ENCODE measurements at regions not wholly inside any gene's neighbourhood (a gene's known extent, or its start where the extent isn't known, plus 50 kb on each side); places are given as distances from the start of the nearest gene placed in this dataset.
A peak's percentile ranks its signal among the peaks of the same experiment; 100 is the strongest.

DNA sequence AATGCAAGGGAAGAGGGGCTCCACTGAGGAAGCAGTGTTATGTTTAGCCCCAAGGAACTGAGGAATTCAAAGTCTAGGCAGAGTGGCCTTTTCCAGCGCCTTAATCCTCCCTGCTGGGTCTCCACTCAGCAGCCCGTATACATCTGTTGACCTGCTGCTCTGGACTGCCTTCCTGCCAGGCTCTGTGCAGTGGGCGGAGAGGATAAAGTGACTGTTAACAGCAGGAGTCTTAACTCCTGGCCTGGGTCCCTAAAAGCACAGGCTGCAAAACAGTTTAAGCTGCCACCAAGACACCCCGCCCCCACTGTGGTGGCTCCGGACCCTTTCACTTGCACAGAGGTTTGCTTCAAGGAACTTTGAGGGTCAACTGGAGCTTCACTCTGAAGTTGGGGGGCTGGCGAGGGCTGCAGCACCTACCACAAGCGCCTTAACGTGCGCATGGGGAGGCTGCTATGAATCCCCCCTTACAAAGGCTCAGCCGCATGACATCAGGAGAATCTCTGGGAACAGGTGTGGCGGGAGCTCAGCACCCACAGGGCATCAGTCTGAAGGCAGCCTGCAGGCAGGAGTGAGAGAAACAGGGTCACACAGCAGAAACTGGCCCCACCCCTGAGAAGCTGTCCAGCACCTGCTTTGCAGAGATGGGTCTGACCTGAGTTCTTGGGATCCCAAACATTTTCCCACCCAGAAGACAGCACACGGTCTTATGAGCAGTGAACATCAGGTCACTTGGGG, 358.2 kb upstream of the GATB start:
- DNase-seq (ENCODE audit: low read depth in 6 of 9, low spot score in 9 of 9) = peak in 1 of 9 donors; percentile 48
- peaks cover 0 to 6% of the 10 kb centered on the region in 2 donors for H3K9me3 ChIP-seq (ENCODE audit: control insufficient read depth in 2 of 2, insufficient read depth in 1 of 2, low read length in 1 of 2)
- H3K4me1 ChIP-seq (ENCODE audit: control insufficient read depth in 2 of 2, insufficient read depth in 2 of 2, low read length in 2 of 2) = peaks cover 26 to 54% of the 10 kb centered on the region in 2 donors
- WGBS = 86% methylated on average over 12 of the region's 12 CpGs
- H3K36me3 ChIP-seq (ENCODE audit: control insufficient read depth in 2 of 2, insufficient read depth in 2 of 2, low read length in 1 of 2) = no peaks in the 10 kb centered on the region
- H3K27ac ChIP-seq (ENCODE audit: low read depth in 1 of 2, low read length in 1 of 2) = peak overlapping the region in 1 of 2 donors; percentile 20
- no peaks in the 10 kb centered on the region for H3K27me3 ChIP-seq (ENCODE audit: control insufficient read depth in 2 of 2, insufficient read depth in 1 of 2, low read length in 1 of 2)
- no peak overlapping the region for H3K4me3 ChIP-seq (ENCODE audit: low read length in 2 of 2)

DNA sequence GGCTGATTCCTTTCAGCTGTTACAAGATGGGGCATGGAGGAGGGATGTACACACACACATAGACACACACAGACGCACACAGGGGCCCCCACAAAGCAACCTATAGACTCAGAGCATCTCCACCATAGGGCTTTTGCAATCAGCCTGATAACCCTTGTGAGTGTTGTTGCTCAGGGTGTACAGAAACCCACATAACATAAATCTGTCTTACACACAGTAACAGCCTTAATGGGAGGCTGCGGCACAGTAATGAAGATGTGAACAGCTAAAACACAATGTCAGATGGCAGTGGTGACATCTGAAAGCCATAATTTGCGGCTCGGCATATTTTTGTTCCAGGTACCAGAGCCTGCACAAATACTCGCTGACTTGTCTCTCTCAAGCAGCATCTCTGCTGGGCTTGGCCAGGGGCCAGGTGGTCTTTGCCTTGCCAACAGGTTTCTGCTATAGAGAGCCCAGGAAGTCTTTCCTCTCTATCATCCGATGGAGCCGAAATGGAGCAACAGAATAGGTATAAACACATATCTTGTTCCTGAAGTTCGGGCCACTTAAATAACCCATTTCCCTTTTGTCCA, 357.2 kb upstream of the GATB start:
- Histone ChIP-seq H3K4me1 (ENCODE audit: control insufficient read depth in 2 of 2, insufficient read depth in 2 of 2, low read length in 2 of 2) (peaks cover 26 to 56% of the 10 kb centered on the region in 2 donors), H3K36me3 (ENCODE audit: control insufficient read depth in 2 of 2, insufficient read depth in 2 of 2, low read length in 1 of 2) (no peaks in the 10 kb centered on the region), H3K4me3 (ENCODE audit: low read length in 2 of 2) (no peak overlapping the region), H3K27ac (ENCODE audit: low read depth in 1 of 2, low read length in 1 of 2) (peak overlapping the region; percentile 3 to 20), H3K9me3 (ENCODE audit: control insufficient read depth in 2 of 2, insufficient read depth in 1 of 2, low read length in 1 of 2) (peaks cover 0 to 6% of the 10 kb centered on the region in 2 donors), H3K27me3 (ENCODE audit: control insufficient read depth in 2 of 2, insufficient read depth in 1 of 2, low read length in 1 of 2) (no peaks in the 10 kb centered on the region)
- DNase-seq (ENCODE audit: low read depth in 6 of 9, low spot score in 9 of 9) = no peak
- 93% methylated on average over 8 of the region's 8 CpGs for WGBS

DNA sequence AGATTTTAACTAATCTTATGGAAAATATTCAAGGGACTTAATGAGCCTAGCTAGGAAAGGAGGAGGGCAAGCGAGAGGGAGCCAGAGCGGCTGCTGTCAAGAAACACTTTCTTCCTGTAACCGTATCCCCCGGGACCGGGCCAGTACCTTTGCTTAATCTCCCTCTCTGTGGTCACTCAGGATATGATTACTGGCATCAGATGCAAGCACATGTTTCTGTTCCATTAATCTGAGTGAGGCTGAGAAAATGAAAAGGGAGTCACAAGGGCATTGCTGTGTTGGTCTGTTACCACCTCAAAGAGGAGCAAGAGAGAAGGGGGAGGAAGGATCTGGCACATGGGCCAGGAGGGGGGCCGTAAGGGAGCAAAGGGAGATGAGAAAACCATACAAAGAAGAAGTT, 356.7 kb upstream of the GATB start:
- peaks cover 26 to 56% of the 10 kb centered on the region in 2 donors for H3K4me1 ChIP-seq (ENCODE audit: control insufficient read depth in 2 of 2, insufficient read depth in 2 of 2, low read length in 2 of 2)
- no peak for DNase-seq (ENCODE audit: low read depth in 6 of 9, low spot score in 9 of 9)
- no peaks in the 10 kb centered on the region for H3K36me3 ChIP-seq (ENCODE audit: control insufficient read depth in 2 of 2, insufficient read depth in 2 of 2, low read length in 1 of 2)
- no peaks in the 10 kb centered on the region for H3K27me3 ChIP-seq (ENCODE audit: control insufficient read depth in 2 of 2, insufficient read depth in 1 of 2, low read length in 1 of 2)
- WGBS = 89% methylated on average over 6 of the region's 6 CpGs
- H3K4me3 ChIP-seq (ENCODE audit: low read length in 2 of 2) = no peak overlapping the region
- H3K9me3 ChIP-seq (ENCODE audit: control insufficient read depth in 2 of 2, insufficient read depth in 1 of 2, low read length in 1 of 2) = peaks cover 0 to 6% of the 10 kb centered on the region in 2 donors
- peak overlapping the region in 1 of 2 donors; percentile 3 for H3K27ac ChIP-seq (ENCODE audit: low read depth in 1 of 2, low read length in 1 of 2)

DNA sequence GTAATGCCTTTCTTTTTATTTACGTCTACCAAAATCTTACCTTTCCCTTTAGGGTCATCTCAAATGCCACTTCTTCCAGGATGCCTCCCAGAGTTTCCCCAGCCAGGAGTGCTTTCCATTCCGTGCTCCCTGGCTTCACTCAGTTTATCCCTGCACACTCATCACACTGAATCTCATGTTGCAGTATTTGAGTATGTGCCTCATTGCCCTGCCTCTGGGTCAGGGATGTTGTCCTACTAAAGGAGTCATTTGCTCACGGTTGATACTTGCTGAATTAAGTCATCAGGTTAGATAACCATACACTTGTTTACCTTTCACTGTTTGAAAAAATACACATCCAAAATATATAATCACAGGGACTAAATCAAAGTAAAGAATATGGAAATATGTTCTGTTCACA, 356.2 kb upstream of the GATB start:
- peaks cover 0 to 6% of the 10 kb centered on the region in 2 donors for H3K9me3 ChIP-seq (ENCODE audit: control insufficient read depth in 2 of 2, insufficient read depth in 1 of 2, low read length in 1 of 2)
- H3K27ac ChIP-seq (ENCODE audit: low read depth in 1 of 2, low read length in 1 of 2) = no peak overlapping the region
- no peak overlapping the region for H3K4me3 ChIP-seq (ENCODE audit: low read length in 2 of 2)
- no peaks in the 10 kb centered on the region for H3K27me3 ChIP-seq (ENCODE audit: control insufficient read depth in 2 of 2, insufficient read depth in 1 of 2, low read length in 1 of 2)
- 98% methylated on average over 3 of the region's 3 CpGs for WGBS
- H3K36me3 ChIP-seq (ENCODE audit: control insufficient read depth in 2 of 2, insufficient read depth in 2 of 2, low read length in 1 of 2) = no peaks in the 10 kb centered on the region
- DNase-seq (ENCODE audit: low read depth in 6 of 9, low spot score in 9 of 9) = no peak
- H3K4me1 ChIP-seq (ENCODE audit: control insufficient read depth in 2 of 2, insufficient read depth in 2 of 2, low read length in 2 of 2) = peaks cover 26 to 60% of the 10 kb centered on the region in 2 donors

DNA sequence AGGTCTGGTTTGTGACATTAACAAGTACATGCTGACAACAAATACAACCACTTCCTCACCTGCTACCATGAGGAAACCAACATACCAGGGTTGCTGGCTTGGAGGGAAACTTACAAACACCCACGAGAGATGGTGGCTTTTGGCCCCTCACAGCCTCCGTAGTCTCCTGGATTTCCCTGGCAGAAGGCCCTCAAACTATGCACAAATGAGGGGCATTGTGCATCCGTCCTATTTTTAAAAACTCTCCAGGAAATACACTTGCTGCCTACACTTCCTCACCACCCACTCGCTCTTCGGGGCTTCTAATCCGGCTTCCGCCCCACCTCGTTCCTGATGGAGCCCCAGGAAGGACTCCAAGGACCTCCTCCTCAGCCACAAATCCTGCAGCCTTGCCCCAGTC, 355.0 kb upstream of the GATB start:
- no peaks in the 10 kb centered on the region for H3K36me3 ChIP-seq (ENCODE audit: control insufficient read depth in 2 of 2, insufficient read depth in 2 of 2, low read length in 1 of 2)
- no peaks in the 10 kb centered on the region for H3K27me3 ChIP-seq (ENCODE audit: control insufficient read depth in 2 of 2, insufficient read depth in 1 of 2, low read length in 1 of 2)
- peaks cover 0 to 6% of the 10 kb centered on the region in 2 donors for H3K9me3 ChIP-seq (ENCODE audit: control insufficient read depth in 2 of 2, insufficient read depth in 1 of 2, low read length in 1 of 2)
- H3K4me3 ChIP-seq (ENCODE audit: low read length in 2 of 2) = no peak overlapping the region
- H3K27ac ChIP-seq (ENCODE audit: low read depth in 1 of 2, low read length in 1 of 2) = peak overlapping the region; percentile 69 to 86
- peak in 2 of 9 donors; percentile 64 to 85 for DNase-seq (ENCODE audit: low read depth in 6 of 9, low spot score in 9 of 9)
- peaks cover 27 to 63% of the 10 kb centered on the region in 2 donors for H3K4me1 ChIP-seq (ENCODE audit: control insufficient read depth in 2 of 2, insufficient read depth in 2 of 2, low read length in 2 of 2)
- 57% methylated on average over 8 of the region's 8 CpGs for WGBS

DNA sequence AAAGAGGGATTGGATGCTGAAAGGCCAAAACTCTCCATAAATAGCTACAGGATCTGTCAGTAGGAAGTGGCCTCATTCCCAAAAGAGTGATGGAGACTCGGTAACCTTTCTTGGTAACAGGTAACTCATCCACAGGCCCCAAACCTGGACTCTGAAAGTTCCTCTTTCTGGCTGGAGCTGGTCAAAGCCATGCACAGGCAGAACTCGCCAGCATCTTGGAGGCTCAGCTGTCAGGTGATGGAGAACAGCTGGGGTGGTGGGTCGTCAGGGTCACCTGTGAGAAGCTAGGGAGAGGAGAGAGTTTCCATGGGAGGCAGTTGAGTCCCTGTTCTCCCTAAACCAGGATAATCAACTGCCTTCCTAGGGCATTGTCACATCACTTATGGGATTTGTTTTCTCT, 354.3 kb upstream of the GATB start:
- Histone ChIP-seq H3K4me3 (ENCODE audit: low read length in 2 of 2) (no peak overlapping the region), H3K36me3 (ENCODE audit: control insufficient read depth in 2 of 2, insufficient read depth in 2 of 2, low read length in 1 of 2) (no peaks in the 10 kb centered on the region), H3K27me3 (ENCODE audit: control insufficient read depth in 2 of 2, insufficient read depth in 1 of 2, low read length in 1 of 2) (no peaks in the 10 kb centered on the region), H3K27ac (ENCODE audit: low read depth in 1 of 2, low read length in 1 of 2) (peak overlapping the region; percentile 69 to 86), H3K4me1 (ENCODE audit: control insufficient read depth in 2 of 2, insufficient read depth in 2 of 2, low read length in 2 of 2) (peaks cover 34 to 70% of the 10 kb centered on the region in 2 donors), H3K9me3 (ENCODE audit: control insufficient read depth in 2 of 2, insufficient read depth in 1 of 2, low read length in 1 of 2) (peaks cover 0 to 6% of the 10 kb centered on the region in 2 donors)
- no peak for DNase-seq (ENCODE audit: low read depth in 6 of 9, low spot score in 9 of 9)
- 87% methylated on average over 3 of the region's 3 CpGs for WGBS

DNA sequence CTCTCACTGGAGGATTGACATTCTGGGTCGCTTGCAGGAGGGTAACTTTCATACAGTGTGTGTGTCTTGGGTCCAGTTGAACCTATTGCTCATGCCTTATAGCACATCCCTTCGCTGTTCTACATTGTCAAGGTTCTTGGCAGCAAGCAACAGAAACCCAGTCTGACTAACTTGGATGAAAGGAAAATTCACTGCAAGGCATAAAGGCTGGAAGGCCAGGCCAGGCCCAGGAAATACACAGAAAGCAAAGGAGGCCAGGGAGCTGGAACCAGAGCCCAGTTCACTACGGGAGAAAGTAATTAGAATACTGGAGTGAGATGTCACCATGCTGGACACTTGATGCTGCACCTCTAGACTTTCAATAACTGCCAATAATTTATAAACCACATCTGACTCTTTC, 353.8 kb upstream of the GATB start:
- DNase-seq (ENCODE audit: low read depth in 6 of 9, low spot score in 9 of 9) = no peak
- Histone ChIP-seq H3K9me3 (ENCODE audit: control insufficient read depth in 2 of 2, insufficient read depth in 1 of 2, low read length in 1 of 2) (peaks cover 0 to 6% of the 10 kb centered on the region in 2 donors), H3K27me3 (ENCODE audit: control insufficient read depth in 2 of 2, insufficient read depth in 1 of 2, low read length in 1 of 2) (no peaks in the 10 kb centered on the region), H3K27ac (ENCODE audit: low read depth in 1 of 2, low read length in 1 of 2) (peak overlapping the region in 1 of 2 donors; percentile 44), H3K36me3 (ENCODE audit: control insufficient read depth in 2 of 2, insufficient read depth in 2 of 2, low read length in 1 of 2) (no peaks in the 10 kb centered on the region), H3K4me3 (ENCODE audit: low read length in 2 of 2) (no peak overlapping the region), H3K4me1 (ENCODE audit: control insufficient read depth in 2 of 2, insufficient read depth in 2 of 2, low read length in 2 of 2) (peaks cover 39 to 75% of the 10 kb centered on the region in 2 donors)
- WGBS = 80% methylated on average over 3 of the region's 3 CpGs

DNA sequence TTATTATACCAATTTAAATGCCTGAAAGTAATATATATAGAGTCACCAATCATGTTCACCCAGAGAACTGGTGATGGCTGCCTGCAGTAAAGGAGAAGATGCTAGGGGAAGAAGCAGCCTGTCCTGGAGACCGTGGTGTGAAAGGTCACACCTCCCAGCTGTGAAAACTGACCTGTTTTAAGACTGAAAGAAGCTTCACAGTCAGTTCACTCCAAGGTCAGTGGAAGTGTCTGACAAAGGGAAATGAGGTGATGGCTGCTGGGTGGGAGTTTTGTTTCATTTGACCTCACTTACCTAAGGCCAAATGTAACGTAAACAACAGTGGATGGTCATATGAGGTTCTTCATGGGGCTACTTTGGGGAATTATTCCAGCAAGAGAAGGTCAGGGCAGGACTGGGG, 352.1 kb upstream of the GATB start:
- no peak for DNase-seq (ENCODE audit: low read depth in 6 of 9, low spot score in 9 of 9)
- H3K27ac ChIP-seq (ENCODE audit: low read depth in 1 of 2, low read length in 1 of 2) = no peak overlapping the region
- no peaks in the 10 kb centered on the region for H3K36me3 ChIP-seq (ENCODE audit: control insufficient read depth in 2 of 2, insufficient read depth in 2 of 2, low read length in 1 of 2)
- H3K4me3 ChIP-seq (ENCODE audit: low read length in 2 of 2) = no peak overlapping the region
- H3K4me1 ChIP-seq (ENCODE audit: control insufficient read depth in 2 of 2, insufficient read depth in 2 of 2, low read length in 2 of 2) = peaks cover 41 to 76% of the 10 kb centered on the region in 2 donors
- H3K9me3 ChIP-seq (ENCODE audit: control insufficient read depth in 2 of 2, insufficient read depth in 1 of 2, low read length in 1 of 2) = peaks cover 0 to 6% of the 10 kb centered on the region in 2 donors
- H3K27me3 ChIP-seq (ENCODE audit: control insufficient read depth in 2 of 2, insufficient read depth in 1 of 2, low read length in 1 of 2) = no peaks in the 10 kb centered on the region
- 96% methylated on average over 2 of the region's 2 CpGs for WGBS

DNA sequence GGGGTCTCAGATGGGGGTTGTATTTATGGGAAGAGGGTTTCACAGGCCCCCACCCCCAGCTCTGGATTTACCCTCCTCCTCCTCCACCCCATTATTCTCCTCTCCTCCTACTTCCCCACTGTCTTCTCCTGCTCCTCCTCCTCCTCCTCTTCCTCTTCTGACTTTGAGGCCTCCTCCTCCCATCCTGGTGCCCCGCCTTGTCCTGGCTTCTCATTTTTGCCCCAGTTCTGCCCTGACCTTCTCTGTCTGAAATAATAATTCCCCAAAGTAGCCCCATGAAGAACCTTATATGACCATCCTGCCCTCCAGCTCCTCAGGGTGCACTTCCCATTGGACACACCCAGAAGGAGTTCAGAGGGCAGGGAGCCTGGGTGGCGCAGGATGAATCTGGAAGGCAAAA, 351.4 kb upstream of the GATB start:
- H3K9me3 ChIP-seq (ENCODE audit: control insufficient read depth in 2 of 2, insufficient read depth in 1 of 2, low read length in 1 of 2) = peaks cover 0 to 6% of the 10 kb centered on the region in 2 donors
- peaks cover 46 to 76% of the 10 kb centered on the region in 2 donors for H3K4me1 ChIP-seq (ENCODE audit: control insufficient read depth in 2 of 2, insufficient read depth in 2 of 2, low read length in 2 of 2)
- no peak overlapping the region for H3K27ac ChIP-seq (ENCODE audit: low read depth in 1 of 2, low read length in 1 of 2)
- no peak for DNase-seq (ENCODE audit: low read depth in 6 of 9, low spot score in 9 of 9)
- no peak overlapping the region for H3K4me3 ChIP-seq (ENCODE audit: low read length in 2 of 2)
- WGBS = 98% methylated on average over 2 of the region's 2 CpGs
- H3K27me3 ChIP-seq (ENCODE audit: control insufficient read depth in 2 of 2, insufficient read depth in 1 of 2, low read length in 1 of 2) = no peaks in the 10 kb centered on the region
- H3K36me3 ChIP-seq (ENCODE audit: control insufficient read depth in 2 of 2, insufficient read depth in 2 of 2, low read length in 1 of 2) = no peaks in the 10 kb centered on the region

Measured in thymus (tissue), 11 donors.